ENCODE measurements at regions not wholly inside any gene's neighbourhood (a gene's known extent, or its start where the extent isn't known, plus 50 kb on each side); places are given as distances from the start of the nearest gene placed in this dataset.
"Not testable (repeated sequence)": the region's sequence is repeated elsewhere in the genome, so short reads cannot be mapped to it uniquely, and the experiment has no call there.

DNA sequence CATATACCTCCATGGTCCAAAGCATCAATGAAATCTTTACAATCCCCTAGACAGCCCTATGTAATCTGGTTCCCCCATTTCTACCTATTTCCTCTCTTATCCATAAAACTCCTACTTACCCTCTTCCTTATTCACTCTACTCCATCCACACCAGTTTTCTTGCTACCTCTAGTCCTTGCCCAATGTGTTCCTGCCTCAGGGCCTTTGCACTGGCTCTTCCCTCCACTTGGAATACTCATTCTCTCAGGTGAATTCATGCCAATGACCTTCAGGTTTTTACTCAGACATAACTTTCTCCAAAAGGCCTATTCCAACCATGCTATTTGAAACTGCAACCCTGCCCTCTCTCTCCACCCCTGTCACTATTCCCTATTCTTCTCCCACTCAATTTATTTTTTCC is 138.7 kb upstream of the KRR1 start:
- CTCF ChIA-PET, result no interaction called here
- ATAC-seq (ENCODE audit: low read depth), result no peak
- H3K27ac Mint-ChIP-seq, result no peak overlapping the region
- no peak for DNase-seq
- no peaks in the 10 kb centered on the region for H3K36me3 Mint-ChIP-seq (ENCODE audit: low read depth)
- POLR2A ChIA-PET, result no interaction called here
- intact Hi-C loops (cut with micrococcal nuclease), result no loop called here
- no peaks in the 10 kb centered on the region for H3K9me3 Mint-ChIP-seq
- H3K4me3 Mint-ChIP-seq, result no peak overlapping the region
- peaks cover under 1% of the 10 kb centered on the region for H3K4me1 Mint-ChIP-seq
- peaks cover 1% of the 10 kb centered on the region for H3K27me3 Mint-ChIP-seq
- TF ChIP-seq, protein P1, sequence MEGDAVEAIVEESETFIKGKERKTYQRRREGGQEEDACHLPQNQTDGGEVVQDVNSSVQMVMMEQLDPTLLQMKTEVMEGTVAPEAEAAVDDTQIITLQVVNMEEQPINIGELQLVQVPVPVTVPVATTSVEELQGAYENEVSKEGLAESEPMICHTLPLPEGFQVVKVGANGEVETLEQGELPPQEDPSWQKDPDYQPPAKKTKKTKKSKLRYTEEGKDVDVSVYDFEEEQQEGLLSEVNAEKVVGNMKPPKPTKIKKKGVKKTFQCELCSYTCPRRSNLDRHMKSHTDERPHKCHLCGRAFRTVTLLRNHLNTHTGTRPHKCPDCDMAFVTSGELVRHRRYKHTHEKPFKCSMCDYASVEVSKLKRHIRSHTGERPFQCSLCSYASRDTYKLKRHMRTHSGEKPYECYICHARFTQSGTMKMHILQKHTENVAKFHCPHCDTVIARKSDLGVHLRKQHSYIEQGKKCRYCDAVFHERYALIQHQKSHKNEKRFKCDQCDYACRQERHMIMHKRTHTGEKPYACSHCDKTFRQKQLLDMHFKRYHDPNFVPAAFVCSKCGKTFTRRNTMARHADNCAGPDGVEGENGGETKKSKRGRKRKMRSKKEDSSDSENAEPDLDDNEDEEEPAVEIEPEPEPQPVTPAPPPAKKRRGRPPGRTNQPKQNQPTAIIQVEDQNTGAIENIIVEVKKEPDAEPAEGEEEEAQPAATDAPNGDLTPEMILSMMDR (IDR thresholded peaks at IDR 0.05), result no peak

DNA sequence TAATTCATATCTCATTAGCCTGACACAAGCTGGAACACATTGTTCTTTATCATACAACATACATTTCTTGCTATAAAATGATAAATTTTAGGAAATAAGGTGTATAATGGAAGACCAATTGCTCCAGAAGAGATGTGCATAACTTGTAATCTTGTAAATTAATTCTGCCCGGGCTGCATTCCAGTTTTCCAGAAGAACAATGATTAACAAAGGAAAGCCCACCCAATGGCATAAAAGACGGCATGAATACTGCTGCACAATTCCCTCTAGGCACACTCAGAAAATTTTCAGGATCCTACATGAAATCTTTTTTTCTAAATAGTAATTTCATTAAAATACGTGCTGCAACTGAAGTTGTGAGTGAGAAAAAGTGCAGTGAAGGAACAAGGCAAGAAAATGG is 137.4 kb upstream of the KRR1 start:
- H3K9me3 Mint-ChIP-seq, result no peaks in the 10 kb centered on the region
- no peaks in the 10 kb centered on the region for H3K36me3 Mint-ChIP-seq (ENCODE audit: low read depth)
- peaks cover 1% of the 10 kb centered on the region for H3K27me3 Mint-ChIP-seq
- TF ChIP-seq, protein P1 (IDR thresholded peaks at IDR 0.05), result no peak
- intact Hi-C loops (cut with micrococcal nuclease), result loop anchor here (10.0 kb wide), 2 partner anchors 506 to 906 kb away; partner anchors contain the start of gene OSBPL8
- ChIA-PET CTCF (no interaction called here), POLR2A (no interaction called here)
- H3K4me1 Mint-ChIP-seq, result peaks cover 12% of the 10 kb centered on the region
- DNase-seq (no peak), ATAC-seq (ENCODE audit: low read depth) (no peak)
- no peak overlapping the region for H3K4me3 Mint-ChIP-seq
- no peak overlapping the region for H3K27ac Mint-ChIP-seq

DNA sequence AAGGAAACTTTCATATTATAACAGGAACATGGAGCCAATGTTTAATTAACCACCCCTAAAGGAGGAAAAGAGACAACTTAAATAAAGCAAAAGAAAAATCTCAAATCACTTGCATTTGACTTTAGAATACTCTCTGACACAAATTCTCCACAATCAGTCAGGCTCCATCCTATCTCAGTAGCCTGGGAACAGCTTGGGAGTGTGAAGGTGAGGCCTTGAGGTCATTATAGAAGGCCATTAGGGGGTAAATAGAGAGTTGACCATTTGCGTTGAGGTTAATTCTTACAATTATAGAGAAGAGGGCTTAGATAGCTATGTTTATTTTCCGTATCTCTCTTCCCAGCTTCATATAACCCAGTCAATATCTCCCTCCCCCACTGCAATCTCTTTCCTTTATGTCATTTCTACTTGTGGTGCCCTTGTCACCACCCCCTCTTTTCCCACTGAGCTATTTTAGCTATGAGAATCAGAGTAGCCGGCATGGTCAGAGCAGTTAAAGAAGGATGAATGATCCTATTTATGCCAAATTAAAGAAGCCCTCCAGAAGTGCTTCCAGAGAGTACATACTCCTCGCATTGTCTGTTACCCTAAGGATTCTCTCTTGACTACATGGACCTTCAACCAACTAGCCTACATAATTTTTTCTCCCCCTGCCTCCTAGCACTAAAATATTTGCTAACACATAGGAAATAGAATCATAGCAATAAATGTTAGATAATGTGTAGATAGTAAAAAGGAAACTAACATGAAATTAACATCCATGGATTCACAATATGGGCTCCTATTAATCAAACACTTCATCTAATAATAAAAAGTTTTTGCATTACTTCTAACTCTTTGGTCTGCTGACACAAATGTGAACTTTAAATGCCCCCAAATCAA is 135.2 kb upstream of the KRR1 start:
- Mint-ChIP-seq H3K9me3 (no peaks in the 10 kb centered on the region), H3K4me3 (no peak overlapping the region), H3K27ac (no peak overlapping the region), H3K36me3 (ENCODE audit: low read depth) (no peaks in the 10 kb centered on the region), H3K27me3 (no peaks in the 10 kb centered on the region), H3K4me1 (peaks cover 22% of the 10 kb centered on the region)
- DNase-seq (no peak), ATAC-seq (ENCODE audit: low read depth) (no peak)
- POLR2A ChIA-PET, result no interaction called here
- intact Hi-C loops (cut with micrococcal nuclease), result loop anchor here (10.0 kb wide), 2 partner anchors 508 to 908 kb away; partner anchors contain the start of gene OSBPL8
- TF ChIP-seq, protein P1 (IDR thresholded peaks at IDR 0.05), result no peak
- CTCF ChIA-PET, result no interaction called here

DNA sequence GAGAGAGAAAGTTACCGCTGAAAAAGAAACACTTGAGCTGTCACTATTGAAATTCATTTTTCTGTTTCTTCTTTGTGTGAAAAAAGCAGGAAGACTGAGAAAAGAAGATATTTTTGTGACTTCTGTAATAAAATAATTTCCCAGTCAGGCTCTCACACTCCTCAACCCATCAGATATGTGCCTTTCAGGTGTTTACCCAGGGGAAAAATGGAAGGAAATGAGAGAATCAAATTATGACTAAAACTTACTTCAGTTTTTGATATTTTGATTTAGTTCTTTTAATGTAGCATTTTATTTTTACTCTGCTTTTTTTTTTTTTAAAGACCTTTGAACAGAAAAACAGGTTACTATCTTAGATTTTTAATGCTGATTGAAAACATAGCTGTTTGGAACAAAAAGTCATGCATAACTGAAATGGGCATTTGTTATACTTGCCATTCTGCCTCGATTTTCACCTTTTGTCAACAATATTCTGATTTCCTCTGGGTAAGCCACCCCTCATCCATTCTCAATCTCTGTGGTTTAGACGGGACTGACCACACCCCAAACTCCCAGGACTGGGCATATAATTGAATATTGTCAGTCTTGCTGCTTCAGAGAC is 133.2 kb upstream of the KRR1 start:
- ChIA-PET CTCF (no interaction called here), POLR2A (interaction anchor here (0.6 kb wide), 1 partner anchor 387 kb away, joined by 3 read pairs; the partner anchor contains the start of gene PHLDA1)
- Mint-ChIP-seq H3K4me1 (peaks cover 33% of the 10 kb centered on the region), H3K36me3 (ENCODE audit: low read depth) (no peaks in the 10 kb centered on the region), H3K27me3 (no peaks in the 10 kb centered on the region), H3K4me3 (no peak overlapping the region), H3K9me3 (no peaks in the 10 kb centered on the region), H3K27ac (no peak overlapping the region)
- DNase-seq, result no peak
- no peak for ATAC-seq (ENCODE audit: low read depth)
- intact Hi-C loops (cut with micrococcal nuclease), result loop anchor here (5.0 to 10.0 kb wide), 6 partner anchors 173 to 910 kb away; partner anchors contain the start of genes GLIPR1L2 and OSBPL8
- TF ChIP-seq, protein P1 (IDR thresholded peaks at IDR 0.05), result no peak

DNA sequence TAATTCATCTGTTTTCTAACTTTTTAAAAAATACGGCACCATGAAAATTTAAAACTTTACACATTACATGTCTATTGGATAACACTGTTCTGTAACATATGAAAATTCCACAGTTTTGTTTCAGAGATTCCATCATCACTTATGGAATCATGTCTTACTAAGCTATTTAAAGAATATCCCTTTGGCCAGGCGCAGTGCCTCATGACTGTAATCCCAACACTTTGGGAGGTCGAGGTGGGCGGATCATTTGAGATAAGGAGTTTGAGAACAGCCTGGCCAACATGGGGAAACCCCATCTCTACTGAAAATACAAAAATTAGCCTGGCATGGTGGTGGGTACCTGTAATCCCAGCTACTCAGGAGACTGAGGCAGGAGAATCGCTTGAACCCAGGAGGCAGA is 131.7 kb upstream of the KRR1 start:
- intact Hi-C loops (cut with micrococcal nuclease), result loop anchor here (5.0 to 10.0 kb wide), 6 partner anchors 174 to 912 kb away; partner anchors contain the start of genes GLIPR1L2 and OSBPL8
- H3K27ac Mint-ChIP-seq; CTCF ChIA-PET; DNase-seq; H3K4me3 Mint-ChIP-seq; H3K36me3 Mint-ChIP-seq (ENCODE audit: low read depth); POLR2A ChIA-PET; ATAC-seq (ENCODE audit: low read depth); H3K27me3 Mint-ChIP-seq; H3K9me3 Mint-ChIP-seq: not testable (repeated sequence)
- peaks cover 33% of the 10 kb centered on the region for H3K4me1 Mint-ChIP-seq
